NCI-H2227 (cell line): ENCODE measurements at regions not wholly inside any gene's neighbourhood (a gene's known extent, or its start where the extent isn't known, plus 50 kb on each side); places are given as distances from the start of the nearest gene placed in this dataset.

Experiments used
- DNase-seq: peaks from one replicate; lab custom pipeline; 2025; ENCODE audit not compliant: unreplicated experiment; lab: John Stamatoyannopoulos, UW

DNA sequence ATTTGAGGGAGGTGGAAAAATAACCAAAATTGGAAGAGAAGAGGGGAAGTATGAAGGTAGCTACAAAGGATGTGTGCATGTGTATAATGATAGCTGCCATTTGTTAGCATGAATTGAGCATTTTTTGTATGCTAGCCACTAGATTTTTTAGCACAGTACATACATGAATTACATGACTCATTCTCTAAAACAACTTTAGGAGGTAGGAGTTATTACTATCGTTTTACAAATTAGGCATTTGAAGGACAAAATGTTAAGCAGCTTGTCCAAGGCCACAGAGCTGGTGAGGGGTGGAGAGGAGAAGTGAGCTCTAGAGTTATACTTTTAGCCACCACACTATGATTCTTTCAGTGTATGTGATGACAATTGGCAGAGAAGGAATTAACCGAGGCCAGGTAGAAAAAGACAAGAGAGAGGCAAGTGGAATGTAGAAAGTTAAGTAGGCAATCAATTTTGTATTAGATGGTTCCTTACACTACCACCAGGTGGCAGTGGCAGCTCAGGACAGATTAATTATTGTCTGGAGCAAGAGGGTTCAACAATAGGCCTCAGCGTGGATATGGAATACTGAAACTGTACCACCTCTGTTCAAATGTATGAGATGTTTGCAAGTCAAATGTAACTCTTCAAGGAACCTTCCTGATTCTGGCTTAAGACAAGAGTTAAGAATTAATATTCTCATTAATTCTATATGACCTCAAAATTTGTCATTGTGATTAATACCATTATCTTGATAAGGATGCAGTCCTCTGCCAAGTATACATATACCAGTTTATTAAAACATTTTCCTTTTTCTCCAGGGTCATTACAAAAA lies 128.0 kb downstream of the MBL2 start:
- DNase-seq = peak; percentile 8

DNA sequence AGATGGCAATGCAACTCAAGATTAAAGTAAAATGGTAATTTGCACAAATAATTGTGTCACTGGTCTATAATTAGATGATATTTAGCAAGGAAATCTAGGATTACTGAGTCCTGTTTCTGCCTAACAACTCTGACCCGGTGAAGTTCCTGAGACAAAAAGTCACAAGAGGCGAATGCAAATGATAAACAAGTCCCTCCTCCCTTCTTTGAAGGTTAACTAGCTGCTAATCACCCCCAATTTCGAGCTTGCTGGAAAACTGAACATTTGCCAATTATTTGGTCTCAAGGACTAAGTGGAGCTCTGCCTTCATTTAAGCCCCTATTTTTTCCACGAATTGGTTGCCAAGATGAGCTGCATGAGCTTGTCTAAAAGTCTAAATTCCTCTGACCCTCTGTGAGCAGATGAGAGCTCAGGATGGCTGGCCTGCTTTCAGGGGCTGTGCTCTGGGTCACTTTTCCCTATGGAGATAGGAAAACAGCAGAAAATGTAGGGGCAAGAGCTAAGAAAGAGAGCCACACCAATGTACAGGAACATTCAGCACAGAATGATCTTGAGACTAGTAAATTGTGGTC lies 127.3 kb downstream of the MBL2 start:
- DNase-seq = no peak

DNA sequence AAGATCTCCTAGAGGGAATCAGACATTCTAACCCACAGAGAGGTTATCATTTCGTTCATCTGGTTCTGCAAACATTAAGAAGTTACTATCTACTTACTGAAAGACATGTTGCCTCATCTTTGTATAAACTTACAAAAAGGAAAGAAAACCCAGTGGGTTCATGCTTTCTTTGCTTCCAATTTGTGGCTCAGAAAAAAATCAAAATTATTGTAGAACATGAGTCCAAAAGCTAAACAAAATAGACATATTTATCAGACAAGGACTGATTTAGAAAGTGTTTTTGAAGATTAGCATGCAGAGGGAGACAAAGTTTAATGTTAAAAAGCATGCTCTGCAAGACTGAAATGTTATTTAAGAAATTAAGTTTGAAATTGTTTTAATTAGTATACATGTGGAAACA lies 123.1 kb downstream of the MBL2 start:
- no peak for DNase-seq

DNA sequence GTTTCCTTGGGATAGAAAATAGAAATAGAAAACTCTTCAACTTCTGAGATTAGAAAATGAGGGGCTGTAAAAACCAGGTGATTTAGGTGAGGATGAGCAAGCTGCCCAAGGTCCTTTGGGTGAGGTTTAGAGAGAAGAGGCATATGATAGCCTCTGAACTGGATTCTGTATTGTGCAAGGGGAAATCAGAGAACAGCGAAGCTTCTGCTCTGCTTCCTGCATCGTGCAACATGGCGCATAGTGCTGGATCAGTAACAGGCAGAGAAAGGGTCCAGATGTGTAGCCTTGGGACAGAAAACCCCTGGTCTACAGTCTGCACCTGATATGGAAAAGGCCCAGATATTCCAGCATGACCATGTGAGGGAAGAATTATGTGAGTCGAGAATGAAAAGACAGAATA lies 121.7 kb downstream of the MBL2 start:
- no peak for DNase-seq

DNA sequence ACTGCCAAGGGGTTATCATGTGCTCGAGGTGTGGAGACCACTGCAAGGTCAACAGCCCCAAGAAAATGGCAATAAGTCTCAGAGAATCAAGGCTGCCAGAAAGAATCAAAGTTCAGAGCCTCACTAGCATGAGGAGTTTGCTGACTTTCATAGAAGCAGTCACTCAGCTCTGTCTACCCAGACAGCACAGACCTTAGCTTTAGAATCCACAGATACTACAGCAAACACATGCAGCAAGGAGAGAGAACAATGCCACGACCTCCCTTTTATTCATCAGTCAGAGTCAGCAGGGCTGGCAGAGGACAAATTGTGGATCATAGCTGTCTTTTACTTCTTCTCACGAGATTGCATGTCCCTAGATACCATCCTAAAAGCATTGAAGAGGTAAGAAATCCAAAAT lies 121.3 kb downstream of the MBL2 start:
- no peak for DNase-seq

DNA sequence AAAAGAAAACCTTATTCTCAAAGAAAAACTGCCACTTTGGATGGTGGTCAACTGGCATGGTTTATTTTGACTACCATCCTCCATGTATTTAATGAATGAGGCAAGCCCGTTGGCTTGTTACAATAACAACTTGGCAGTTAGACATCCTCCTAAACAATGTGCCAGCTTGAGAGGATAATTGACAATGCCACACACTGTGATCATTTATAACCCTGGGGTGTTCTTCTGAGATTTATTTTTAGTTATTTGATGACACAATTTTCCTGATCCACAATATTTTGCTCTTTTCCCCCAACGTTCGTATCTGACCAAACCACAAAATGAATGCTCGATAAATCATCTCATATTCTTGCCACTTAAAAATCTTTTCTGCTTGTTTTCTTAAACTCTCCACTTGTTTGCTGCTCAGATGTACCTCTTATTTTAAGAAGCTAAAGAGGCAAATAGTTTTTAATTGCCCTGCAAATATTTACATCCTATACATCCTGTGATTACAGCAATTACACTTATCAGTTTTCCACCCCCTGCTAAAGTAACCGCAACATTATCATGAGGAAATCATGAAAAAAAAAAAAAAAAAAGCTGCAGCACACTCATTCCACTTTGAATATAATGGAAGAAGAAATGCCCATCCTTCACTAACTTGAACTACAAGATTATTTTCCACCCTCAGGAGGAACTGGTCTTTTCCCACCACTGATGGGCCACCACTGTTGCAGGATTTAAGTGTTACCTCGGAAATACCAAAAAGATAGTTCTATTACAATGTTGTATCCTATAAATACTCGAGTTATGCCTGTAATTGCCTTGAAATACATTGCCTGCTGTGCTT lies 119.9 kb downstream of the MBL2 start:
- DNase-seq = peak; percentile 41

DNA sequence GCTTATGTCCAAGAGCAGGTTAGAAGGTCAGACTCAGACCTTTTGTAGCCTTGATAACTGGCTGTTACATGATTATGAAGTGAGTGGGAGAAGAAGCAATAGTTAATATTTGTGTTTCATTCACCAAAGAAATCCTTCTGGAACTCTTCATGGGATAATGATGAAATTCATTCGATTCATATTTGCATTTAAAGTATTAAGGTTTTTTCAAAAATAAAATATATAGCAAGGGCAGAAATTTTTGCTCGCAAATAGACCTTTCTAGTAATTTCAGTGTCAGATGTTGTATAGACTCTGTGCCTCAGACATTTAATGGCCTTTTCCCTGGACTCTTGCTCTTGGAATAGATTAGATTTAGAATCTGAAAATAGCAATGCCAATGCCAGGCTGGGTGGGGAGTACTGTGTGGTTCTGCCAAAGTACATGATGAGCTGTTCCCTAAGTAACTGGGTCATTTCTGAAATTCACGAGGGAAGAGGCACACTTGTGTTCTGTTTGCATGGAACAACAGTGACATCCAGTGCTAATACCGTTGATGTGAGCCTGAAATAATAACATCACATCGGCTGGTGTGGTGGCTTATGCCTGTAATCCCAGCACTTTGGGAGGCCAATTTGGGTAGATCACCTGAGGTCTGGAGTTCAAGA lies 119.2 kb downstream of the MBL2 start:
- DNase-seq = peak; percentile 56

DNA sequence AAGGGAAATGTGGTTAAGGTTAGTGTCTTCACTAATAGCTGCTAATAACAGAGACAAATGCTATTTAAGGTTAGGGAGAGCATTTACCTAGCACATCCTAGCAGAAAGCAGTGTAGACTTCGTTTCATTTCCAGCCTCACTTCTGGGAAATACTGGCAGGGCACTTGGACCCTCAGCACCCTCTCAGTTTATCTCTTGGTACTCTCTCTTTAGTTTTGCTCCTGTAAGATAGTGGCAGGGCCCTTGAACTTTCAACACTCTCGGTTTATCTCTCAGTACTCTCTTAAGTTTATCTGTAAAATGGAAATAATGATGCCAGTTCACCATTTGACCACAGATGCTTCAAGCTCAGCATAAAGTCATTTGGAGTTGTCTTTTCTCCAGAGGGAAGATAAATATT lies 118.4 kb downstream of the MBL2 start:
- DNase-seq = no peak

DNA sequence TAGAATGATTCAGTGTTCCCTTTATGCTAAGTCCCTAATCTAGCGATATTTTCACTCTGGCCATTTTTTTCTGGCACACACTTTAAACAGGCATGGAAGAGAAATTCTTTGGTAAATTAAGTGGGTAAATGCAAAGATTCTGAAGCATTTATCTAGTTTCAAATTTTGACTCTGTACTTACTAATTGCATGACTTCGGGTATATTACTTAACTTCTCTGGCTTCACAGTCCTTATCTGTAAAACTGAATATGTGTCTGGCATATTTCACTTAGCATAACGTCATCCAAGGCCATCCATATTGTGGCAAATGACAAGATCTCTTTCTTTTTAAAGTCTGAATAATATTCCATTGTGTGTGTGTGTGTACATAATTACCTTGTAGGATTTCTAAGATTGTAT lies 114.5 kb downstream of the MBL2 start:
- no peak for DNase-seq

DNA sequence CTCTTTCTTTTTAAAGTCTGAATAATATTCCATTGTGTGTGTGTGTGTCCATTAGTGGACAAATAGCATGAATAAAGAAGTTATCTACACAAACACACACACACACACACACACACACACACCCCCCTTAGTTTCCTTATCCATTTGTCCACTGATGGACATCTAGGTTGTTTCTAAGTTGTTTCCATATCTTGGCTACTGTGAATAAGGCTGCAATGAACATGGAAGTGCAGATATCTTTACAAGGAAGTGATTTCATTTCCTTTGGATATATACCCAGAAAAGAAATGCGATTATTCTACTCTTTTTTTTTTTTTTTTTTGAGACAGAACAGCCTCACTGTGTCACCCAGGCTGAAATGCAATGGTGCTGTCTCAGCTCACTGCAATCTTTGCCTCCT lies 113.5 kb downstream of the MBL2 start:
- no peak for DNase-seq

DNA sequence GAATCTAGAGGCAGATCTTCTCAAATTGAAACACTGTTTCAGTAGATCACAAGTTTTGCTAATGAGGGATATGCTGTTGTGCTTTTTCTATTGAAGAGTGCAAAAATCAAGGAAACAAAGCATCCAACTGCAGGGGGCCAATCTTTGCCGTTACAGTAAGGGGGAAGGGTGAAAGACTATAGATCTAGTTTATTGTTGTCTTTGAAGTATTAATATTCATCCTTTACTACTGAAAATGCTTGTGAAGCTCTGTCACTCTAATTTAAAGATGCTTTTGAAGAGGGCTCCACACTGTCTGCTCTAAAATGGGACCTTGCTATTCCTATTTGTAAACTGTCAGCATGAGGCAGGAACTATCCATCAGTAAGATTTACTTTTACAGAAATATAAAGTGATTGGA lies 110.3 kb downstream of the MBL2 start:
- DNase-seq = no peak

DNA sequence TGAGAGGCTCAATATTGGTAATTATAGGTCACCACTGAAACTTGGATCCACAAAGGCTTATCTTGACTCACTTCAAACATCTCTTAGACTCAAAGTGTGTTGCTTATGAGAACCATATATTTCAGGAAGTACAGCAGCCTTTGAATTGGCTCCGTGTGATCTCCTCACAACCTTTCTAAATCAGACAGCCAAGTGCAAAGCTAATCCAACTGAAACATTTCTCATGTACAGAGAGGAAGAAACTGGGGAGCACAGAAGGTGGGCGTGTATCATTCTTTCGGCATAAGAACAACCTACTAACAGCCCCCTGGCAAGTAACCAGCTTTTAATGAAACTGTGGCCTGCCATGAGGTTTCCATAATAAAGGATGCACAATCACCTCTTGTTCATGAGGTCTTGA lies 109.4 kb downstream of the MBL2 start:
- DNase-seq = no peak

DNA sequence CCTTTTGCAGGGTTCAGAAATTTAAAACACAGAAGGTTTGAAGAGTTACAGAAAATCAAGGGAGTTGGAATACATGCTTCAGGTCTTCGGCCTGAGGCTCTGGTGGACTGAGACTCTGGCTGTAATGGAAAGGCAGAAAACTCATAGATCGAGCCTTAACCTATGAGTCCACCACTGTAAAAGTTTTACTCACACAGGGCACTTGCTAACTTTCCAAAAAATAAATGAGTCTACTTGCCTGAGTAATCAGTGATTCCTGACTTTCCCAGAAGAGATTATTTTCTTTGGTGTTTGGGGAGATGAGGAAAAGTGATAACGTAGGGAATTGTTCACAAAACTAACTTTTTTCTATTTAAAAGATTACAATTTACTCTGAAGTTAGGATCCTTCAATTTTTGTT lies 108.0 kb downstream of the MBL2 start:
- DNase-seq = no peak

DNA sequence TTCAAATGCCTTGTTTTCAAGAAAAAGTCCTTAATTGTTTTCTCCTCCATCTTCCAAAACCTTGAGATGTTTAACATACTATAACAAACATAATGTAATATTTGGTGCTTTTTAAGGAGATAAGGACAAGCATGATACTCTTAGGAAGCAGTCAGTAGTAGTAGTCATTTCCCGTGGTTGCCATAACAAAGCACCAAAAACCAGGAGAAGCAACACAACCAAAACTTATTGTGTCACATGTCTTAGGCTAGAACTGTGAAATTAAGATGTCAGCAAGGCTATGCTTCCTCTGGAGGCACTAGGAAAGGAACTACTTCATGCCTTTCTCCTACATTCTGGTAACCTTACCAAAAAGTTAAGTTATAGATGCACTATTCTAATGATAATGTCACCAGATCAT lies 106.8 kb downstream of the MBL2 start:
- no peak for DNase-seq

DNA sequence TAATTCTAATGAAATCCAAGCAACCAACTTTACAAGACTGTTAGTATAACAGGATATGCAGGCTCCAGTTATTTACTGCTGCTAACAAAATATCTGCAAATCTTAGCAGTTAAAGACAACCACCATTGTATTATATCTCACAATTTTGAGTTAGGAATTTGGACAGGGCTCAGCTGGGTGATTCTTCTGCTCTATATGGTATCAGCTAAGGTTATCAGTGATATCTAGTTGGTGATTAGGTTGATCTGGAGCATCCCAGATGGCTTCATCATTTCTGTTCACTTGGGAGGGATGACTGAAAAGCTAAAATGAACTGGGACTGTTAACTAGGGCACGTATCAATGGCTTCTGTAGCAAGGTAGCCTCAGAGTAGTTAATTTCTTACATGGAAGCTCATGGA lies 105.7 kb downstream of the MBL2 start:
- no peak for DNase-seq

DNA sequence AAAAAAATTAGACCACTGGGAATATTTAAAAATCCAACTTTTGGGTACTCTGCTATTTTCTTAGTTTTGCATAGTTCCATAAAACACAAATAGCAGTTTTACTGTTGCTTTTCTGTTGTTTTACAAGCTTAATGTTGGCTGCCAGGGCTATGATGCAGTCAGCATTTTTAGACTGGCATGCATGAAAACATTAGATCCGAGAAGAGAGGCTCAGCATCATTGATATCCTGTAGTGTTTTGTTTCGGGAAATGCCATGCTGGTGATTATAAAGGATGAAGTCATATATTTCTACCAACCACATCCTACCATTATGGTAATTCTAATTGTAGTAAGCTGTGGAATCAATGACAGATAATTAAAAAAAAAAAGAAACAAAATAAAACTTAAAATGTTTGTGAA lies 104.6 kb downstream of the MBL2 start:
- DNase-seq = no peak

DNA sequence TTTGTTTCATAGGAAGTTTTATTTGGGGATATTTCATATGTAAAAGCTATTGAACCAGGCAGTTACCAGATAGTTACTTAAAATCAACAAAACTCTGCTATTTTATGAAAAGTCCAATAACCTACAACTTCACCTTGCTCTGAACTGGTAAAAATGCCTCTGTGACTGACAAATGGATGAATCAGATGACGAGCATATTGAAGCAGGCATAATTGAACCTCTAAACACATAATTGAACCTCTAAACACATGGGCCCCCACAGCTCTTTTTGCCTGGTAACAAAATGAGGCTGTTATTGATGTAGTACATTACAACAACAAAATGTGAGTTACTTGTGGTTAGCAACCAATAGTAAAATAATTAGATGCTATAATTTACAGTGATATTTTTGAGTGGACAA lies 99.7 kb downstream of the MBL2 start:
- no peak for DNase-seq

DNA sequence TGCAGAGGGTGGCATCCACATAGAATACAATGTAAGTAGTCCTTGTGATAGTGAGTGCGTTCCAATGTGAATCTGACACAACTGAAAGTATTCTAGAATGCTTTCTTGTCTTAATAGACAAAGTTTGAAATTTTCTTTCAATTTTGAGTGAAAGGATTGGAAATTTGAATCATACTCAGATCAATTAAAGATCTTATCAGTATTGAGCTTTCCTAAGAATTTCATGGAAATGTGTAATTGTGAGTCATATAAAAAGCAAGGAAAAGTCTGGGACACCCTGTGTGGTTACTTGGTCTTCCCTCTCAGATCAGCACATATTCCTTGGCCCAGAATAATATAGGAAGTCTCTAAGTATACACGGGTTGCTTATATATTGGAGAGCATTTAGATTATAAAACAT lies 99.1 kb downstream of the MBL2 start:
- DNase-seq = no peak

DNA sequence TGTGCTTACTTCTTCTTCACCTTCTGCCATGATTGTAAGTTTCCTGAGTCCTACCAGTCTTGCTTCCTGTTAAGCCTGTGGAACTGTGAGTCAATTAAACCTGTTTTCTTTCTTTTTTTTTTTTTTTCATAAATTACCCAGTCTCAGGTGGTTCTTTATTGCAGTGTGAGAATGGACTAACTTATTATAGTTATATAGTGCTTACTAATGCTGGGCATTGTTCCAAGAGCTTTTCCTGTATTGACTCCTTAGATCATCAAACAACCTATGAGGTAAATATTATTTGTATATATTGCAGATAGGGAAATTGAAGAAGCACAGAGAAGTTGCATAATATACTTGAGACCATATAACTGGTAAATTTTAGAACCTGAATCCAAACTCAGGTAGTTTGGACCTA lies 98.1 kb downstream of the MBL2 start:
- DNase-seq = no peak

DNA sequence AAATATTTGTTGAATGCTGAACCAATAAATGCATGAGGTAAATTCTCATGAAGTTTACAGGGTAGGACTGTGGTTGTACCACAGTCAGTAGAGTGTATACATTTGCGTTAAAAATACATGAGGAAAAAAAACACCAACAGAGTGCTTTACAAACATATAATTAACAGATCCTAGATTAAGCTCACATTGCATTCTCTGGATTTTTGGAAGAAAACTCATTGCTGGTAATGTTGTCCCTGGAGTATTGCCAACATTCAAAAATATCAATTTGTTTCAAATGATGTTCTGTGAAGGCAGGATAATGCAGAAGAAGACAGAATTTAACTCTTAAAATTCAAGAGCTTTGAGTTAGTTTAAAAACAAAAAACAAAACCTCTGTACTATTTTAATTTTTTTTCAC lies 95.5 kb downstream of the MBL2 start:
- no peak for DNase-seq

DNA sequence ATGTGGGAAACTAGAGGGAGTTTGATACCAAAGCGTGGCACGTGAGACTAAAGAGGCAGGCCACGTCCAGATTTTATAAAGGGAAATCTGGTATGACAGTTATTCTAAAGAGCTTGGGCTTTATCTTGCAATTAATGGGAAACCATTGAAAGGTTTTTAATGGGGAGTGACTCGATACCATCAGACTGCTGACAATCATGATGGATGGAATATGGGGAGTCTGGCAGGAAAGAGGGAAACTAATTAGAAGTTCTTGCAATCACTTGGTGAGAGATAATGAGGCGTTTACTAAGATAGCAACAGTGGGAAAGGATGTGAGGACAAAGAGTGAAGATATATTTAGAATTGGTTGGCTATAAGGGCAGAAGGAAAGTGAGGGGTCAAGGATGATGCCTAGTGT lies 94.0 kb downstream of the MBL2 start:
- no peak for DNase-seq

DNA sequence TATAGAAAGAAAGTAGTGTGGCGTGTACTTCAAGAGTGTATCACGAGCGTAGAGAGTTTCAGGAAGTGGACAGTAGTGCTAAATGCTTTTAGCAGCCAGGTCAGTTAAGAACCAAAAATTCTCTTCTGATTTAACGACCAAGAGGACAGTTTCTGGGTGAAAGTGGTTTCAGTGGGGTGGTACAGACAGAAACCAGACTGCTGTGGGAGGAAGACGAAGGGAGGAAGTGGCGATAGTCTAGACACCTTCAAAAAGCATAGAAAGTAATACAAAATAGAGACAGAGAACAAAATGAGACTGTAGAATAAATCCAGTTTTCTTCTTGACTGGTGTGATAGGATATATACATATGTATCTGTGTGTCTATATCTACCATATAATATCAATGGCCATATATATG lies 93.5 kb downstream of the MBL2 start:
- no peak for DNase-seq
